ENCODE measurements at regions not wholly inside any gene's neighbourhood (a gene's known extent, or its start where the extent isn't known, plus 50 kb on each side); places are given as distances from the start of the nearest gene placed in this dataset.
"Not testable (repeated sequence)": the region's sequence is repeated elsewhere in the genome, so short reads cannot be mapped to it uniquely, and the experiment has no call there.

- no peak for DNase-seq
Observed at GRCh38 chr12:94916663-94917062, 86.8 kb downstream of the NDUFA12 start.

GRCh38 chr12:94909663-94910062, 93.8 kb downstream of the NDUFA12 start:
- no peak for DNase-seq

GRCh38 chr12:94905749-94906148, 97.7 kb downstream of the NDUFA12 start:
- DNase-seq = not testable (repeated sequence)

GRCh38 chr12:94900496-94900895, 103.0 kb downstream of the NDUFA12 start:
- DNase-seq = no peak

DNA sequence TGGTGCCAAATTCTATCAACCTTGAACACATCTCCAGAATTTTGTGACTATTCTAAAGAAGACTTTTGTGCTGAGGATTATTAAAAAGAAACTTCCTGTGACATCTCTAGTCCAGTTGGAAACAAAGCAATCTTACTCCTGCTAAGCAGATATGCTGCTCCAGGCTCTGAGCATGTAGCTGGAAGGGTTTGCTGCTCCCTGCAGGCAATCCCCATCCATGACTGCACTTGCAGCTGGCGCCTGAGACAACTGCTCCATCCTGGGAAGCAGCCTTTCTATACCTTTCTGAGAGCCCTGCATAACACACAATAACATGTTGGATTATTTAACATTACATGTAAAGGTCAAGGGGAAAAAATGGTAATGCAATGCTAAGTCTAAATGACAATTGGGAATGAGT, 105.1 kb downstream of the NDUFA12 start:
- DNase-seq = no peak

GRCh38 chr12:94892544-94893267, 110.8 kb downstream of the NDUFA12 start:
- no peak for DNase-seq

DNA sequence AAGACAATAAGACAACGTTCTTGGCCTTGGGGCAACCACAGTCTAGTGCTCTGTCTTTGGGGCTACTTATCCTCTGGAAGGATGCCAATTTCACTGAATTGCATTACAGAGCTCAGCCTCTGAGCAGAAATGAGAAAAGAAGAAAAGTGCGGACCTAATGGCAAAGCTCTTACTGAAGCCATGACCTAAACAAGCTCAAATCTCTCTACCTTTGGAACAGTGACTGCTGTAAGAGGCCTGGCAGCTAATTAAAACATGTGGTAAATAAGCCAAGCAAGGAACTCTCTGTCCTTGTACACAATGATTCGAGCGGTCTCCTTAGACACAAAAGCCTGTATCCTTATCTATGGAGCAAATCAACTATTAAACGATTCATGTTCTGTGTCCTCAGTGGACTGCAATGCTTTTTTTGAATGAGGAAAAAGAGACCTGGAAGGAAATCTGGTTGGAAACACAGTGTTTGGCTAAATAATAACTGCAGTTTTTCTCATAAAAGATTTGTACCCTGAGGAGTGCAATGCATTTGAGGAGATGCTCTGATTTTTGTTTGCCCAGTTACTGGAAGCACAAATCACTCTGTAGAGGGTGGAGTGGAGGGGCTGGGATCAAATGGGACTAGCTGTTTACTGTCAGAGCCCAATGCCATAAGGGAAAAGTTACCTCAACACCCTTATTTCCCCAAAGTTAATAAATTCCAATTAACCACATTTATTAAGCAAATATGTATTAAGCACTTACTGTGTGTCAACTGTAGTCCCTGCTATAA, 113.9 kb downstream of the NDUFA12 start:
- DNase-seq = no peak

GRCh38 chr12:94879542-94879941, 124.0 kb downstream of the NDUFA12 start:
- DNase-seq = no peak

GRCh38 chr12:94875525-94875924, 128.0 kb downstream of the NDUFA12 start:
- peak; percentile 58 for DNase-seq

GRCh38 chr12:94874518-94875302, 128.8 kb downstream of the NDUFA12 start:
- peak; percentile 15 for DNase-seq

GRCh38 chr12:94873734-94874517, 129.6 kb downstream of the NDUFA12 start:
- DNase-seq = no peak

GRCh38 chr12:94872971-94873733, 130.3 kb downstream of the NDUFA12 start:
- no peak for DNase-seq

GRCh38 chr12:94872671-94872970, 130.9 kb downstream of the NDUFA12 start:
- no peak for DNase-seq

- no peak for DNase-seq
Observed at GRCh38 chr12:94872007-94872653, 131.4 kb downstream of the NDUFA12 start.

- DNase-seq = no peak
Observed at GRCh38 chr12:94870511-94870910, 133.0 kb downstream of the NDUFA12 start.

- no peak for DNase-seq
Observed at GRCh38 chr12:94868161-94868560, 135.3 kb downstream of the NDUFA12 start.

GRCh38 chr12:94867066-94867855, 136.2 kb downstream of the NDUFA12 start:
- no peak for DNase-seq

GRCh38 chr12:94864987-94865386, 138.5 kb downstream of the NDUFA12 start:
- DNase-seq = no peak

DNA sequence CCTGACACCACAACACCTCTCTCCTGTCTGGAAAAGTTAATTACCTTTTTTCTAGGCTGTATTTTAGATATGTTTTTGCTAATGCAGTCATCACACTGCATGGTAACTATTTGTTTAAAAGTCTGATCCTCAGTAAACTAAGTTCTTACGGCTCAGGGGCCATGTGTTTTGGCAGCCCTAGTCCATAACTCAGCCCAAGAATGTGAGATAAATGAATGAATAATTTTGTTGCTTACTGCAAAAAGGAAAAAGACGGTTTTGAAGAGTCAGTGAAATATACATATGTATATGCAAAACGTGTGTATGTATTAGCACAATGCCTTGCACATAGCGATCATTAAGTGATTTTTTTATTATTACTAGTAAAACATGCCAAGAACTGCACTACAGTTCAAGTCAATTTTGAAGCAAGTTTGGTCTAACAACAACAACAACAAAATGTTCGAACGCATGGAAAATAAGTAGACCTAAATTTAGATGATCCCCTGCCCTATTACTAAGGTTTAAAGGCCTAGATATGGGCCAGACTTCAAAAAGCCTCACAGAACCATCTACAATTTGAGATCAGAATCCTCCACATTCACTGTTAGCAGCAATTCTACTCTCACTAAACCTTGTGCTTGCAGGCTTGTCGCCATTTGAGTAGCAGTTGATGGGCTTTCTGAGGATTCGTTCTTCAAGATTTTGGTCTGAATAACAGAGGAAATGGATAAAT, 140.0 kb downstream of the NDUFA12 start:
- DNase-seq = no peak

DNA sequence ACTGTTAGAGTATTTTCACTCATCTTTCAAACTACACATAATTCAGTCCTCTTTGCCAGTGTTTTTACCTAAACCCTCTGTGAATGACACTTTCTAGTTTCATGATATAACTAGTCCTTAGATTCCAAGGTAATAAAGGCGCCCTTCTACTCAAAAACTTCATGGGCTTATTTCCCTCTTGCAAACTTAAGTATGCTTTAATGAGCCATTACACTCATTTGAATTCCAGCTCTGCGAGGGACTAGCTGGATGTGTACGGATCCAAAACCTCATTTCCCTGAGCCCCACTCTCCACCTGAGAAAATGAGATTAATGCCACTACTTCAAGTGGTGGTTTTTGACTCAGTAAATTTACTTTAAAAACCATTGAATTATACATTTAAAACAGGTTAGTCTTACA, 141.1 kb downstream of the NDUFA12 start:
- no peak for DNase-seq
